WI38 (cell line): ENCODE measurements at regions not wholly inside any gene's neighbourhood (a gene's known extent, or its start where the extent isn't known, plus 50 kb on each side); places are given as distances from the start of the nearest gene placed in this dataset.
"Not testable (repeated sequence)": the region's sequence is repeated elsewhere in the genome, so short reads cannot be mapped to it uniquely, and the experiment has no call there.

Experiments
- H3K4me3 ChIP-seq: 2 replicates; pipeline ENCODE4 v1.5.1; 2011; ENCODE audit warnings: low read depth, mild to moderate bottlenecking, control low read depth, low read length
- TF ChIP-seq, protein P1 (sequence below): IDR thresholded peaks from 2 replicates; pipeline ENCODE4 v1.5.1; 2012; ENCODE audit warnings: low read depth, mild to moderate bottlenecking, control low read depth, low read length

GRCh38 chr12:62196146-62196545 lies 64.1 kb upstream of the USP15 start:
- no peak overlapping the region for H3K4me3 ChIP-seq
- TF ChIP-seq, protein P1, sequence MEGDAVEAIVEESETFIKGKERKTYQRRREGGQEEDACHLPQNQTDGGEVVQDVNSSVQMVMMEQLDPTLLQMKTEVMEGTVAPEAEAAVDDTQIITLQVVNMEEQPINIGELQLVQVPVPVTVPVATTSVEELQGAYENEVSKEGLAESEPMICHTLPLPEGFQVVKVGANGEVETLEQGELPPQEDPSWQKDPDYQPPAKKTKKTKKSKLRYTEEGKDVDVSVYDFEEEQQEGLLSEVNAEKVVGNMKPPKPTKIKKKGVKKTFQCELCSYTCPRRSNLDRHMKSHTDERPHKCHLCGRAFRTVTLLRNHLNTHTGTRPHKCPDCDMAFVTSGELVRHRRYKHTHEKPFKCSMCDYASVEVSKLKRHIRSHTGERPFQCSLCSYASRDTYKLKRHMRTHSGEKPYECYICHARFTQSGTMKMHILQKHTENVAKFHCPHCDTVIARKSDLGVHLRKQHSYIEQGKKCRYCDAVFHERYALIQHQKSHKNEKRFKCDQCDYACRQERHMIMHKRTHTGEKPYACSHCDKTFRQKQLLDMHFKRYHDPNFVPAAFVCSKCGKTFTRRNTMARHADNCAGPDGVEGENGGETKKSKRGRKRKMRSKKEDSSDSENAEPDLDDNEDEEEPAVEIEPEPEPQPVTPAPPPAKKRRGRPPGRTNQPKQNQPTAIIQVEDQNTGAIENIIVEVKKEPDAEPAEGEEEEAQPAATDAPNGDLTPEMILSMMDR = no peak

DNA sequence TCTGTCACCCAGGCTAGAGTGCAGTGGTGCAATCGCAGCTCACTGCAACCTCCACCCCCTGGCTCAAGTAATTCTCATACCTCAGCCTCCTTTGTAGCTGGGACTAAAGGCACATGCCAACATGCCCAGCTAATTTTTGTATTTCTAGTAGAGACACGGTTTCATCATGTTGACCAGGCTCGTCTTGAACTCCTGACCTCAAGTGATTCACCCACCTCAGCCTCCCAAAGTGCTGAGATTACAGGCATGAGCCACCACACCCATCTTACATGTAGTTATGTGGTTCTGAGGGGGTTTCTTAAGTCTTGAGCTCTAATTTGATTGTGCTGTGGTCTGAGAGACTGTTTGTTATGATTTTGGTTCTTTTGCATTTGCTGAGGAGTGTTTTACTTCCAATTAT lies 57.3 kb upstream of the USP15 start:
- H3K4me3 ChIP-seq = not testable (repeated sequence)

DNA sequence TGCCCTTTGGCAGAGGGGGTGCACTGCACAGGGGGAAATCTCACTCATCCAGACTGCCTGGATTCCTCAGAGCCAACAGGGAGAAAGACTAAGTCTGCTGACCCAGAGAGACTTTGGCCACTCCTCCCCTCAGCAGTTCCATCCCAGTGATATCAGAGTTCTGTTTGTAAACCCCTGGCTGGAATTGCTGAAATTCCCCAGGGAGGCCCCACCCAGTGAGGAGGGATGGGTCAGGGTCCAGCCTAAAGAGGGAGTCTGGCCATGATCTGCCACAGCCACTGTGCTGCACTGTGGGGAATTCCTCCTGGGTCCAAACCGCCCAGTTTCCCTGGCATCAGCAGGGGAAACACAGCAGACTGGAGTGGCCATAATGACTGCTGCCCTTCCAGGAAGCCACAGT lies 54.9 kb upstream of the USP15 start:
- no peak overlapping the region for H3K4me3 ChIP-seq
- TF ChIP-seq, protein P1 = no peak

DNA sequence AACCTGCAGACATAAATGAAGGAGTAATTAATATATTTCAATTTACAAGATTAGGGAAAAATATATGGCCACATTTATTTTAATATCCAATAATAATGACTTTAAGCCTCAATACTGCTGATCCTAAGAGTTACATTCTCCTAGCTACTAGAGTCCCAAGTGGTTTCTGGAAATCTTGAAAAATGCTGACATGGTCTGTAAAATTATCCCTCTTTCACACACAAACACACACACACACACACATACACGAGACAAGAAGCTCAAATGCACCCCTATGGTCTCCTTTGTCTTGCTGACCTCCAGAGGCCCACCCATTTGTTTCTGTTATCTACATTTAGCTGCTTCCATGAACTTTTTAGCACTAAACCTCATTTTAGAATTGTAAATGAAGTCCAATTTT lies 53.0 kb upstream of the USP15 start:
- no peak overlapping the region for H3K4me3 ChIP-seq
- TF ChIP-seq, protein P1 = no peak
